ENCODE measurements at regions not wholly inside any gene's neighbourhood (a gene's known extent, or its start where the extent isn't known, plus 50 kb on each side); places are given as distances from the start of the nearest gene placed in this dataset.

- Histone ChIP-seq H2BK12ac (ENCODE audit: low read length) (no peak overlapping the region), H3K9ac (ENCODE audit: low read depth, low read length, poor library complexity) (no peak overlapping the region), H3K9me3 (replicated peaks in 1 of 2; ENCODE audit: control insufficient read depth in 2 of 2, insufficient read depth in 1 of 2, low read depth in 1 of 2, low read length in 2 of 2) (no peaks in the 10 kb centered on the region), H3K79me1 (ENCODE audit: low read depth, low read length) (no peaks in the 10 kb centered on the region), H2BK5ac (ENCODE audit: low read length) (no peak overlapping the region), H3K4me1 (ENCODE audit: control insufficient read depth in 2 of 2, insufficient read depth in 1 of 2, low read depth in 1 of 2, low read length in 2 of 2) (no peaks in the 10 kb centered on the region), H4K8ac (ENCODE audit: low read depth, low read length) (no peak overlapping the region), H3K23ac (ENCODE audit: low read depth, low read length, poor library complexity) (no peak overlapping the region), H2BK15ac (ENCODE audit: low read length) (no peak overlapping the region), H2AK5ac (ENCODE audit: low read depth, low read length) (no peak overlapping the region), H3K27me3 (ENCODE audit: control insufficient read depth in 3 of 3, insufficient read depth in 3 of 3, low read depth in 1 of 3, low read length in 3 of 3) (no peaks in the 10 kb centered on the region), H3K27ac (replicated peaks; ENCODE audit: low read length) (no peak overlapping the region), H3K14ac (ENCODE audit: low read length) (no peak overlapping the region), H2AFZ (ENCODE audit: low read length) (no peak overlapping the region), H3K36me3 (replicated peaks in 1 of 2; ENCODE audit: control insufficient read depth in 2 of 2, insufficient read depth in 2 of 2, low read length in 2 of 2) (no peaks in the 10 kb centered on the region), H2BK120ac (ENCODE audit: low read depth, low read length) (no peak overlapping the region), H3K18ac (ENCODE audit: low read length) (no peak overlapping the region), H3K4me2 (ENCODE audit: insufficient read depth, low read length, poor library complexity, severe bottlenecking) (no peak overlapping the region), H3K4me3 (ENCODE audit: low read length in 2 of 2) (no peak overlapping the region), H4K91ac (ENCODE audit: low read depth, low read length, poor library complexity) (no peak overlapping the region), H3K4ac (ENCODE audit: low read length) (no peak overlapping the region)
- no CpG with 5 or more reads among the region's 2 CpGs for WGBS, 2 donors (ENCODE audit: extremely low coverage in 2 of 2, insufficient read length in 2 of 2, insufficient replicate concordance in 1 of 2)
- DNase-seq (ENCODE audit: low spot score), result no peak
These were observed 175.6 kb upstream of the COX7C start for GRCh38 chr5:86442036-86442745.

- Histone ChIP-seq H3K9me3 (replicated peaks in 1 of 2; ENCODE audit: control insufficient read depth in 2 of 2, insufficient read depth in 1 of 2, low read depth in 1 of 2, low read length in 2 of 2) (no peaks in the 10 kb centered on the region), H3K9ac (ENCODE audit: low read depth, low read length, poor library complexity) (no peak overlapping the region), H3K36me3 (replicated peaks in 1 of 2; ENCODE audit: control insufficient read depth in 2 of 2, insufficient read depth in 2 of 2, low read length in 2 of 2) (no peaks in the 10 kb centered on the region), H2AK5ac (ENCODE audit: low read depth, low read length) (no peak overlapping the region), H3K4me3 (ENCODE audit: low read length in 2 of 2) (no peak overlapping the region), H2BK5ac (ENCODE audit: low read length) (no peak overlapping the region), H3K4ac (ENCODE audit: low read length) (no peak overlapping the region), H3K14ac (ENCODE audit: low read length) (no peak overlapping the region), H3K27me3 (ENCODE audit: control insufficient read depth in 3 of 3, insufficient read depth in 3 of 3, low read depth in 1 of 3, low read length in 3 of 3) (no peaks in the 10 kb centered on the region), H3K79me1 (ENCODE audit: low read depth, low read length) (no peaks in the 10 kb centered on the region), H4K8ac (ENCODE audit: low read depth, low read length) (no peak overlapping the region), H3K4me1 (ENCODE audit: control insufficient read depth in 2 of 2, insufficient read depth in 1 of 2, low read depth in 1 of 2, low read length in 2 of 2) (no peaks in the 10 kb centered on the region), H2BK15ac (ENCODE audit: low read length) (no peak overlapping the region), H3K4me2 (ENCODE audit: insufficient read depth, low read length, poor library complexity, severe bottlenecking) (no peak overlapping the region), H4K91ac (ENCODE audit: low read depth, low read length, poor library complexity) (no peak overlapping the region), H3K18ac (ENCODE audit: low read length) (no peak overlapping the region), H3K23ac (ENCODE audit: low read depth, low read length, poor library complexity) (no peak overlapping the region), H2BK12ac (ENCODE audit: low read length) (no peak overlapping the region), H2BK120ac (ENCODE audit: low read depth, low read length) (no peak overlapping the region), H2AFZ (ENCODE audit: low read length) (no peak overlapping the region), H3K27ac (replicated peaks; ENCODE audit: low read length) (no peak overlapping the region)
- DNase-seq (ENCODE audit: low spot score), result no peak
- WGBS, 2 donors (ENCODE audit: extremely low coverage in 2 of 2, insufficient read length in 2 of 2, insufficient replicate concordance in 1 of 2), result no CpG with 5 or more reads among the region's 1 CpG
These were observed 170.4 kb upstream of the COX7C start for GRCh38 chr5:86447362-86447761.

GRCh38 chr5:86452251-86452650 is 165.5 kb upstream of the COX7C start:
- H3K4me1 ChIP-seq (ENCODE audit: control insufficient read depth in 2 of 2, insufficient read depth in 1 of 2, low read depth in 1 of 2, low read length in 2 of 2), result no peaks in the 10 kb centered on the region
- no peak overlapping the region for H2AK5ac ChIP-seq (ENCODE audit: low read depth, low read length)
- H2BK120ac ChIP-seq (ENCODE audit: low read depth, low read length), result no peak overlapping the region
- H3K27ac ChIP-seq (replicated peaks; ENCODE audit: low read length), result no peak overlapping the region
- no peak overlapping the region for H2BK15ac ChIP-seq (ENCODE audit: low read length)
- no peaks in the 10 kb centered on the region for H3K9me3 ChIP-seq (replicated peaks in 1 of 2; ENCODE audit: control insufficient read depth in 2 of 2, insufficient read depth in 1 of 2, low read depth in 1 of 2, low read length in 2 of 2)
- H2BK5ac ChIP-seq (ENCODE audit: low read length), result no peak overlapping the region
- H3K36me3 ChIP-seq (replicated peaks in 1 of 2; ENCODE audit: control insufficient read depth in 2 of 2, insufficient read depth in 2 of 2, low read length in 2 of 2), result no peaks in the 10 kb centered on the region
- no peak overlapping the region for H3K23ac ChIP-seq (ENCODE audit: low read depth, low read length, poor library complexity)
- H3K4me3 ChIP-seq (ENCODE audit: low read length in 2 of 2), result no peak overlapping the region
- H3K4me2 ChIP-seq (ENCODE audit: insufficient read depth, low read length, poor library complexity, severe bottlenecking), result no peak overlapping the region
- H3K9ac ChIP-seq (ENCODE audit: low read depth, low read length, poor library complexity), result no peak overlapping the region
- no peak overlapping the region for H4K91ac ChIP-seq (ENCODE audit: low read depth, low read length, poor library complexity)
- H2AFZ ChIP-seq (ENCODE audit: low read length), result no peak overlapping the region
- no peak overlapping the region for H3K18ac ChIP-seq (ENCODE audit: low read length)
- H3K14ac ChIP-seq (ENCODE audit: low read length), result no peak overlapping the region
- no peaks in the 10 kb centered on the region for H3K79me1 ChIP-seq (ENCODE audit: low read depth, low read length)
- no peak overlapping the region for H3K4ac ChIP-seq (ENCODE audit: low read length)
- H2BK12ac ChIP-seq (ENCODE audit: low read length), result no peak overlapping the region
- no peak overlapping the region for H4K8ac ChIP-seq (ENCODE audit: low read depth, low read length)
- DNase-seq (ENCODE audit: low spot score), result no peak
- H3K27me3 ChIP-seq (ENCODE audit: control insufficient read depth in 3 of 3, insufficient read depth in 3 of 3, low read depth in 1 of 3, low read length in 3 of 3), result no peaks in the 10 kb centered on the region

- Histone ChIP-seq H4K91ac (ENCODE audit: low read depth, low read length, poor library complexity) (no peak overlapping the region), H3K4me3 (ENCODE audit: low read length in 2 of 2) (no peak overlapping the region), H4K8ac (ENCODE audit: low read depth, low read length) (no peak overlapping the region), H3K9me3 (replicated peaks in 1 of 2; ENCODE audit: control insufficient read depth in 2 of 2, insufficient read depth in 1 of 2, low read depth in 1 of 2, low read length in 2 of 2) (peaks cover 2 to 4% of the 10 kb centered on the region in 2 donors), H3K18ac (ENCODE audit: low read length) (no peak overlapping the region), H3K23ac (ENCODE audit: low read depth, low read length, poor library complexity) (no peak overlapping the region), H3K79me1 (ENCODE audit: low read depth, low read length) (no peaks in the 10 kb centered on the region), H3K27ac (replicated peaks; ENCODE audit: low read length) (no peak overlapping the region), H3K27me3 (ENCODE audit: control insufficient read depth in 3 of 3, insufficient read depth in 3 of 3, low read depth in 1 of 3, low read length in 3 of 3) (no peaks in the 10 kb centered on the region), H3K4me1 (ENCODE audit: control insufficient read depth in 2 of 2, insufficient read depth in 1 of 2, low read depth in 1 of 2, low read length in 2 of 2) (peaks cover 4 to 8% of the 10 kb centered on the region in 2 donors), H3K14ac (ENCODE audit: low read length) (no peak overlapping the region), H2BK5ac (ENCODE audit: low read length) (no peak overlapping the region), H3K9ac (ENCODE audit: low read depth, low read length, poor library complexity) (no peak overlapping the region), H2AK5ac (ENCODE audit: low read depth, low read length) (no peak overlapping the region), H2BK15ac (ENCODE audit: low read length) (no peak overlapping the region), H3K4ac (ENCODE audit: low read length) (no peak overlapping the region), H3K4me2 (ENCODE audit: insufficient read depth, low read length, poor library complexity, severe bottlenecking) (no peak overlapping the region), H2BK12ac (ENCODE audit: low read length) (no peak overlapping the region), H3K36me3 (replicated peaks in 1 of 2; ENCODE audit: control insufficient read depth in 2 of 2, insufficient read depth in 2 of 2, low read length in 2 of 2) (no peaks in the 10 kb centered on the region), H2BK120ac (ENCODE audit: low read depth, low read length) (no peak overlapping the region), H2AFZ (ENCODE audit: low read length) (no peak overlapping the region)
- no CpG with 5 or more reads among the region's 16 CpGs for WGBS, 2 donors (ENCODE audit: extremely low coverage in 2 of 2, insufficient read length in 2 of 2, insufficient replicate concordance in 1 of 2)
- no peak for DNase-seq (ENCODE audit: low spot score)
These were observed 157.2 kb upstream of the COX7C start for GRCh38 chr5:86460519-86460918.

All from neuronal stem cell (in vitro differentiated cells).